KMS-11 (cell line): ENCODE measurements at regions not wholly inside any gene's neighbourhood (a gene's known extent, or its start where the extent isn't known, plus 50 kb on each side); places are given as distances from the start of the nearest gene placed in this dataset.

ENCODE experiments used
- H2AFZ ChIP-seq: fragments of 200-600 bp; sonication (generic); 2 replicates; pipeline ENCODE4 v1.6.1; 2016; ENCODE audit warnings: antibody characterized with exemption, mixed run types, low read depth
- H3K27ac ChIP-seq: fragments of 200-600 bp; sonication (generic); 2 replicates; pipeline ENCODE4 v1.6.1; 2016; ENCODE audit warnings: mild to moderate bottlenecking, mixed run types
- H3K27me3 ChIP-seq: fragments of 200-600 bp; sonication (generic); 2 replicates; pipeline ENCODE4 v1.6.1; 2017; ENCODE audit warnings: mild to moderate bottlenecking, low read depth, mixed run types, moderate library complexity; ENCODE audit not compliant: insufficient read depth
- H3K36me3 ChIP-seq: fragments of 200-600 bp; sonication (generic); 2 replicates; pipeline ENCODE4 v1.6.1; 2017; ENCODE audit warnings: mild to moderate bottlenecking, mixed run types; ENCODE audit not compliant: insufficient read depth
- H3K4me1 ChIP-seq: fragments of 200-600 bp; sonication (generic); 2 replicates; pipeline ENCODE4 v1.6.1; 2016; ENCODE audit warnings: mild to moderate bottlenecking, low read depth, mixed run types; ENCODE audit not compliant: poor library complexity, severe bottlenecking
- H3K4me2 ChIP-seq: fragments of 200-600 bp; sonication (generic); 2 replicates; pipeline ENCODE4 v1.7.0; 2016; ENCODE audit warnings: mild to moderate bottlenecking, mixed run types
- H3K4me3 ChIP-seq: fragments of 200-600 bp; sonication (generic); IDR thresholded peaks from 2 replicates; pipeline ENCODE4 v1.6.1; 2017; ENCODE audit warnings: low read depth, low read length, mixed read lengths; ENCODE audit not compliant: insufficient read depth
- H3K79me2 ChIP-seq: fragments of 200-600 bp; sonication (generic); 2 replicates; pipeline ENCODE4 v1.6.1; 2016; ENCODE audit warnings: low read depth, mixed run types; ENCODE audit not compliant: insufficient read depth
- H3K9ac ChIP-seq: fragments of 200-600 bp; sonication (generic); 2 replicates; pipeline ENCODE4 v1.6.1; 2016; ENCODE audit warnings: mild to moderate bottlenecking, mixed run types
- H4K20me1 ChIP-seq: fragments of 200-600 bp; sonication (generic); 2 replicates; pipeline ENCODE4 v1.6.1; 2016; ENCODE audit warnings: mild to moderate bottlenecking, mixed run types; ENCODE audit not compliant: insufficient read depth
- TF ChIP-seq, protein P1 (sequence below): fragments of 200-600 bp; sonication (generic); conservative IDR thresholded peaks from 2 replicates; pipeline ENCODE4 v1.6.1; 2017; ENCODE audit warnings: low read depth, mild to moderate bottlenecking, antibody characterized with exemption, low read length, moderate library complexity, mixed read lengths

- Histone ChIP-seq H2AFZ (no peak overlapping the region), H3K27me3 (no peaks in the 10 kb centered on the region), H3K36me3 (no peaks in the 10 kb centered on the region), H3K79me2 (no peaks in the 10 kb centered on the region), H4K20me1 (no peaks in the 10 kb centered on the region), H3K27ac (no peak overlapping the region), H3K4me2 (no peak overlapping the region), H3K9ac (no peak overlapping the region), H3K4me1 (no peaks in the 10 kb centered on the region), H3K4me3 (no peak overlapping the region)
- TF ChIP-seq, protein P1, sequence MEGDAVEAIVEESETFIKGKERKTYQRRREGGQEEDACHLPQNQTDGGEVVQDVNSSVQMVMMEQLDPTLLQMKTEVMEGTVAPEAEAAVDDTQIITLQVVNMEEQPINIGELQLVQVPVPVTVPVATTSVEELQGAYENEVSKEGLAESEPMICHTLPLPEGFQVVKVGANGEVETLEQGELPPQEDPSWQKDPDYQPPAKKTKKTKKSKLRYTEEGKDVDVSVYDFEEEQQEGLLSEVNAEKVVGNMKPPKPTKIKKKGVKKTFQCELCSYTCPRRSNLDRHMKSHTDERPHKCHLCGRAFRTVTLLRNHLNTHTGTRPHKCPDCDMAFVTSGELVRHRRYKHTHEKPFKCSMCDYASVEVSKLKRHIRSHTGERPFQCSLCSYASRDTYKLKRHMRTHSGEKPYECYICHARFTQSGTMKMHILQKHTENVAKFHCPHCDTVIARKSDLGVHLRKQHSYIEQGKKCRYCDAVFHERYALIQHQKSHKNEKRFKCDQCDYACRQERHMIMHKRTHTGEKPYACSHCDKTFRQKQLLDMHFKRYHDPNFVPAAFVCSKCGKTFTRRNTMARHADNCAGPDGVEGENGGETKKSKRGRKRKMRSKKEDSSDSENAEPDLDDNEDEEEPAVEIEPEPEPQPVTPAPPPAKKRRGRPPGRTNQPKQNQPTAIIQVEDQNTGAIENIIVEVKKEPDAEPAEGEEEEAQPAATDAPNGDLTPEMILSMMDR, result no peak
Measured at GRCh38 chr12:56839489-56839848, 76.3 kb downstream of the HSD17B6 start.

DNA sequence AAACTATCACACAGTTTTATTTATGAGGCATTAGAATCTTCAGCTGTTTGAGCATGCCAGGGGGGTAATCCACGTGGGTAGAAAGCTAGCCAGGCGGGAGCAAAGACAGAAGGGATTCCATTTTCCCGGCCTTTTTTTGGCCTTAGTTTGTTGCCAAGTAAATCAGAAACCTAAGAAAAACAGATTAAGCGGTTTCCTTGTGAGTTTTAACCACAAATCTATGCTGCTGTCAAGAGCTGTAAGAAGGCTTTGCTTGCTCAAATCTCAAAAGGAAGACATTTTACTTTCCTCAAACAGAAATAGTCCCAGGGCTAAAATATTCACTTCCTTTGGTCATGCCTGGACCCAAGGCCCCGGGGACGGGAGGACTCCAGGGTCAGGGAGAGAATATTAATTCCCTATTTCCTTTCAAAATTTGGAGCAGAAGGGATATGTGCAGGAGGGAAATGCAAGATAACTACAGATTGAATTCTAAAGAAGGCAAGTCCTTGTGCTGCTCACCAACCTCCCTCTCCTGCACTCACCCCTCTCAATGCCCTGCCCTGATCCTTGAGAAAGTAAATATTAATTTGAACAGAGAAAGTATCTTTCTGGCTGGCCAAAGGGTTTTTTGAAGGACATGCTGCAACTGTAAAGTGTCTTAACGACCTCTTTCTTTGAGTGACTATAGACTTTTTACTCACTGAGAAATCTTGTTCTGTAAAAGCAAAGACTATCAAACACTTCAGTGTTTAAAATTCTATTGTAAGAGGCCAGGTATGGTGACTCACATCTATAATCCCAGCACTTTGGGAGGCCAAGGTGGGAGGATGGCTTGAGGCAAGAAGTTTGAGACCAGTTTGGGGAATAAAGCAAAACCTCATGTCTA, 75.7 kb downstream of the HSD17B6 start:
- H3K4me1 ChIP-seq, result no peaks in the 10 kb centered on the region
- H3K27me3 ChIP-seq, result no peaks in the 10 kb centered on the region
- TF ChIP-seq, protein P1, result no peak
- H2AFZ ChIP-seq, result no peak overlapping the region
- H3K36me3 ChIP-seq, result no peaks in the 10 kb centered on the region
- H3K27ac ChIP-seq, result no peak overlapping the region
- no peaks in the 10 kb centered on the region for H3K79me2 ChIP-seq
- no peak overlapping the region for H3K9ac ChIP-seq
- H4K20me1 ChIP-seq, result no peaks in the 10 kb centered on the region
- H3K4me3 ChIP-seq, result no peak overlapping the region
- H3K4me2 ChIP-seq, result no peak overlapping the region
